ENCODE measurements at regions not wholly inside any gene's neighbourhood (a gene's known extent, or its start where the extent isn't known, plus 50 kb on each side); places are given as distances from the start of the nearest gene placed in this dataset.

- no peak for TF ChIP-seq CTCF (IDR thresholded peaks at IDR 0.05; ENCODE audit: insufficient read depth, low read depth, low read length)
- no peak overlapping the region for H3K4me3 ChIP-seq (ENCODE audit: low read depth, low read length)
- DNase-seq (ENCODE audit: low read depth): no peak
Observed at GRCh38 chr14:42113358-42114069, 506.8 kb downstream of the LRFN5 start.

GRCh38 chr14:42112108-42112507 lies 505.4 kb downstream of the LRFN5 start:
- peak; percentile 7 for DNase-seq (ENCODE audit: low read depth)
- TF ChIP-seq CTCF (IDR thresholded peaks at IDR 0.05; ENCODE audit: insufficient read depth, low read depth, low read length): no peak

GRCh38 chr14:42111355-42111754 lies 504.7 kb downstream of the LRFN5 start:
- TF ChIP-seq CTCF (IDR thresholded peaks at IDR 0.05; ENCODE audit: insufficient read depth, low read depth, low read length): no peak
- no peak overlapping the region for H3K4me3 ChIP-seq (ENCODE audit: low read depth, low read length)
- DNase-seq (ENCODE audit: low read depth): no peak

More at GRCh38 chr14:42112108-42112507, 505.4 kb downstream of the LRFN5 start:
- no peak overlapping the region for H3K4me3 ChIP-seq (ENCODE audit: low read depth, low read length)

GRCh38 chr14:42110167-42110566 lies 503.5 kb downstream of the LRFN5 start:
- no peak overlapping the region for H3K4me3 ChIP-seq (ENCODE audit: low read depth, low read length)
- peak; percentile 69 for TF ChIP-seq CTCF (IDR thresholded peaks at IDR 0.05; ENCODE audit: insufficient read depth, low read depth, low read length)
- DNase-seq (ENCODE audit: low read depth): peak; percentile 55

- no peak for TF ChIP-seq CTCF (IDR thresholded peaks at IDR 0.05; ENCODE audit: insufficient read depth, low read depth, low read length)
- H3K4me3 ChIP-seq (ENCODE audit: low read depth, low read length): no peak overlapping the region
- DNase-seq (ENCODE audit: low read depth): no peak
Observed at GRCh38 chr14:42095155-42095554, 488.5 kb downstream of the LRFN5 start.

DNA sequence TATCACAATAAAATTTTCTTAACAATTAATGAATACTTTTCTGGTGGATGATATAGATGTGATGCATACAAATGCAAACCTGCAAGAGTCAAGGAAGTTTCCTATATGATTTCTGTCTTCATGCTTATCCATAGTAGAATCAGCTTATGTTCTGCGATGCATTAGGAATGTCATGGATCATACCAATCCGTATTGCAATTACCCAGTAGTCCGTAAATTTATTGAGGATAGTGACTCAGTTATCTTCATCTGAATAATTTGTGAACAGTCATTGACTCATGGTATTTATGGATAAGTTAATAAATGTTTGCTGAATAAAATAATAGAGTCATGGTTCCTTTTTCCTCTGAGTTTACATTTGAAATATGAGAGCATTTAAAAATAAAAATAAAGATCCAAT lies 483.4 kb downstream of the LRFN5 start:
- no peak for TF ChIP-seq CTCF (IDR thresholded peaks at IDR 0.05; ENCODE audit: insufficient read depth, low read depth, low read length)
- no peak for DNase-seq (ENCODE audit: low read depth)
- no peak overlapping the region for H3K4me3 ChIP-seq (ENCODE audit: low read depth, low read length)

GRCh38 chr14:42079911-42080310 lies 473.2 kb downstream of the LRFN5 start:
- no peak for DNase-seq (ENCODE audit: low read depth)
- no peak overlapping the region for H3K4me3 ChIP-seq (ENCODE audit: low read depth, low read length)
- no peak for TF ChIP-seq CTCF (IDR thresholded peaks at IDR 0.05; ENCODE audit: insufficient read depth, low read depth, low read length)

Measured in fibroblast of villous mesenchyme (primary cell).